Fibroblast of the conjunctiva (primary cell): ENCODE measurements at regions not wholly inside any gene's neighbourhood (a gene's known extent, or its start where the extent isn't known, plus 50 kb on each side); places are given as distances from the start of the nearest gene placed in this dataset.
"Not testable (repeated sequence)": the region's sequence is repeated elsewhere in the genome, so short reads cannot be mapped to it uniquely, and the experiment has no call there.

Experiments used
- DNase-seq: peaks from one replicate; pipeline ENCODE4 v3.0.0-alpha.2; 2010; ENCODE audit warnings: low read depth

DNA sequence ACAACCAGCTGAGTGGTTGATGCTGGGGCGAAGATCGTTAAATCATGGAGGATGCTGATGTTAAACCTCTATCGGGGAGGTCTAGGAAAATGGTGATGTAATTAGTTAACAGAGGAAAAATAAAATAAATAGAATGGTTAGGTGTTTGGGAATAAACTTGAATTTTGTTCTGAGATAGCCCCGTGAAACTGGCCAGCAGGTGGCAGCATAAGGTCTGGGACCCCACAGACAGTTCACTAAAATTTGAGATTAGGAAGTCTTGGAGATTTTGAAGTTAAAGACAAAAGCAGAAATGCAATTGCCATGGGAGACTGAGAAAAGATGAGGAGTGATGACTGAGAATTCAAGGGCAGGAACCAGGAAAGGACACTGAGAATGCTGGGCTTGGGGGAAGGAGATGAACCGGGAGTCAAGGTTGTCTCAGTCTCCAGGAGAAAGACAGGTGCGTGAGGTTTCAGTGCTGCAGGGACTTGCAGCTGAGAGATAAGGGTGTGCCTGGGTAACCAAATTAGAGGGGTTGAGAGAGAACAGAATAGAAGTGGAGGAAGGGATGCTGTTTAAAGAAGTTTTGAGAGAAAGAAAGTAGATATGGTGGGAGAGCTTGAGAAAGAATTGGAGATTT is 248.0 kb downstream of the ZNF92 start:
- not testable (repeated sequence) for DNase-seq

- not testable (repeated sequence) for DNase-seq
These were observed 241.6 kb upstream of the VKORC1L1 start for GRCh38 chr7:65631236-65631635.

DNA sequence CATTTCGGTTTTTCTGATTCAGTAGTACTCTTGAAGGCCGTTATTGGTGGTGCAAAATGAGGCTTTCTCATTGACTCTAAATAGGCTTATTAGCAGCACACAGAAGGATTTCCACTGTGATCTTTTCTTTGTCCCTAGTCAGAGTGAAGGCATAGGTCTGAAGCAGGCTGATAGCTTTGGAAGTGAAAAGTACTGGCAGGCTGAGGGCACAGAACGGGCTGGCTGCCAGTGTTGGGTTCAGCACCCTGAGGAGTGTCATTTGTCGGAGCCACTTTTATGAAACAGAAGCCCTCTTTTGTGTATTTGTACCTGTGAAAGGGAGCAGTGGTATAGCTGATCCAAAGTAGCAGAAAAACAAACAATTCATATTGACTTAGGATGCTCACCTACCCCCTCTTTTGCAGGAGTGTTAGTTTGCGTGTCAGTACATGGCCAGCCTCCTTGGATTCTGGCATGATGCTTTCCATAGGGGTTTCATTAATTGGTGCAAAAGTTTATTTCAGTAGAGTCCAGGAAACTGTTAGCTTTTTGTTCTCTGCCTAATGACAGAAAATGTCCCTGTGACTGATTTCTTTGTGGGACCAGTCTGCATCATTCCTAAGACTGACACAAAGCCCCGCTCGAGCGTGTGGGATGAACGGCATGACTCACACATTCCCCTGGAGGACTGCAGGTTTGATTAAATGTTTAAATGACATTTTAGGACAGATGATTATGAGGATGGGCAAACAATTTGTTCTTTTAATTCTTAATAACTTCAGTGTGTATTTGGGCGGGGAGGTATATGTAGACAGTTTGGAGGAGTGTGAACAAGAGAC is 239.1 kb upstream of the VKORC1L1 start:
- DNase-seq: not testable (repeated sequence)

GRCh38 chr7:65638918-65639317 is 234.0 kb upstream of the VKORC1L1 start:
- DNase-seq: not testable (repeated sequence)

GRCh38 chr7:65639717-65640116 is 233.2 kb upstream of the VKORC1L1 start:
- DNase-seq: not testable (repeated sequence)

- not testable (repeated sequence) for DNase-seq
These were observed 229.4 kb upstream of the VKORC1L1 start for GRCh38 chr7:65643498-65643897.

DNA sequence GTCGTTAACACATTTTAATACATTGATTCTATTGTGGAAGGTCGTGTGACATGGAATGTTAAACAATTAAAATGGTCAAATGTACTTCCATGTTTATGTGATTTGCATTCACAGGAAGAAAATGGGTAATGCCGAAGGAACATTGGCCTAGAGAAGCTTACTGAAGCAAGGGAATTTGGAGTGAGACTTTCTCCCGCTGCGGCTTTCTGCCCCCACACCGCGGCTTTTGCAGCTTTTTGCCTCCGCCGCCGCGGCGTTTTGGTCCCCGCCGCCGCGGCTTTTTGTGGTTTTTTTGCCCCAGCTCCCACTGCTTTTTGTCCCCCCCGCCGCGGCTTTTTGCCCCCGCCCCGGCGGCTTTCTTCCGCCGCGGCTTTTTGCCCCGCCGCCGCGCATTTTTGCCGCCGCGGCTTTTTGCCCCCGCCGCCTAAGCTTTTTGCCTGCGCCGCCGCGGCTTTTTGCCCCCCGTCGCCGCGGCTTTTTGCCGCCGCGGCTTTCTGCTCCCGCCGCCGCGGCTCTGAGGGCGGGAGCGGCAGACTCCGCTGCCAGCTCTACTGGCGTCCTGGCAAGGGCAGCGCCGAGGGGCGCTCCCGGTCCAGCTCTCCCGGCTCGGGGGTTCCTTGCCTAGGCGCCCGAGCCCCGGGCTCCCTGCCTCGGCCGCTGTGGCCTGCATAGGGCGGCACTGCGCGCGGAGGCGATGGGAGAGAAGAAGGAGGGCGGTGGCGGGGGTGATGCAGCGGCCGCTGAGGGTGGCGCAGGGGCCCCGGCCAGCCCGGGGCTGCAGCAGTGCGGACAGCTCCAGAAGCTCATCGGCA is 225.5 kb upstream of the VKORC1L1 start:
- DNase-seq: not testable (repeated sequence)

GRCh38 chr7:65651174-65651573 is 221.7 kb upstream of the VKORC1L1 start:
- not testable (repeated sequence) for DNase-seq

DNA sequence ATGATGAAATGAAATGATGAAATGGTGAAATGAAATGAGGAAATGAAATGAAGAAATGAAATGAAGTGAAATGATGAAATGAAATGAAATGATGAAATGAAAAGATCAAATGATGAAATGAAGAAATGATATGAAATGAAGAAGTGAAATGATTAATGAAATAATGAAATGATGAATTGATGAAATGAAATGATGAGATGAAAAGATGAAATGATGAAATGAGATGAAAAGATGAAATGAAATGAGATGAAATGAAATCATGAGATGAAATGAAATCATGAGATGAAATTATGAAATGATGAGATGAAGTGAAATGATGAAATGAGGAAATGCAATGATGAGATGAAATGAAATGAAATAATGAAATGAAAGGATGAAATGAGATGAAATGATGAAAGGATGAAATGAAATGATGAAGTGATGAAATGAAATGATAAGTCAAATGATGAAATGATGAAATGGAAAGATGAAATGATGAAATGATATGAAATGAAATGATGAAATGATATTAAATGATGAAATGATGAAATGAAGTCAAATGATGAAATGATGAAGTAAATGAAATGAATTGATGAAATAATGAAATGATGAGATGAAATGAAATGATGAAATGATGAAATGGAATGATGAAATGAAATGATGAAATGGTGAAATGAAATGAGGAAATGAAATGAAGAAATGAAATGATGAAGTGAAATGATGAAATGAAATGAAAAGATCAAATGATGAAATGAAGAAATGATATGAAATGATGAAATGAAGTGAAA is 220.9 kb upstream of the VKORC1L1 start:
- DNase-seq: not testable (repeated sequence)

DNA sequence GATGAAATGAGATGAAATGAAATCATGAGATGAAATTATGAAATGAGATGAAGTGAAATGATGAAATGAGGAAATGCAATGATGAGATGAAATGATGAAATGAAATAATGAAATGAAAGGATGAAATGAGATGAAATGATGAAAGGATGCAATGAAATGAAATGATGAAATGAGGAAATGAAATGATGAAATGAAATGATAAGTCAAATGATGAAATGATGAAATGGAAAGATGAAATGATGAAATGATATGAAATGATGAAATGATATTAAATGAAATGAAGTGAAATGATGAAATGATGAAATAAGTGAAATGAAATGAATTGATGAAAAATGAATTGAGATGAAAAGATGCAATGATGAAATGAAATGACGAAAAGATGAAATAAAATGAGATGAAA is 220.2 kb upstream of the VKORC1L1 start:
- DNase-seq: not testable (repeated sequence)

DNA sequence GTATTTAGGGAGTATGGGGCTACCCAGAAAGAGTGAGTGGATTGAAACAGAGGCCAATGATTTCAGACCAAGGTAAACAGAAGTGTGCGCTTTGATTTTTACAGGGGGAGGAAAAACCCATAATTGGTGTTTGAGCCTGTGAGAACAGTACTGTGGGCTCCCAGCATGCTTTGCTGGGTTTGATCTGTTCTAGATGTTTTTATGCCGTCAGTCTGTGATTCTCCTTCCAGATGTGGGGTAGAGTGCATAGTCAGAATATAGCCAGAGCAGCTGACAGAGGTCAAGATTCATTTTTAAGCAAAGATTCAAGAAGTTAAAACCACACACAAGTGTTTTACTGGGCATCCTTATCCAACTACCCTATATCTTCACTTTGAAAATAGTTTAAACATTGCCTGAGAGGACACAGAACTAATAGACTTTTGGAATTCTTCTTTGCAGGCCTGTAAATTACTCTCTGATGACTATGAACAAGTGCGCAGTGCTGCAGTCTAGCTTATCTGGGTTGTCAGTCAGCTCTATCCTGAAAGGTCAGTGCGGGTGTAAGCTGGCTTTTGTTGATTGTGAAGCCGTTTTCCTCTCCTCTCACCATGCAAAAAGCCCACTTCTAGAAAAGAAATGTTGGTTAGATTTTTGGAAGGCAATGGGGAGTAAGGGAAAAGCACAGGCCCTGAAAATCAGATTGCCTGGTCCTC is 216.2 kb upstream of the VKORC1L1 start:
- DNase-seq: not testable (repeated sequence)

DNA sequence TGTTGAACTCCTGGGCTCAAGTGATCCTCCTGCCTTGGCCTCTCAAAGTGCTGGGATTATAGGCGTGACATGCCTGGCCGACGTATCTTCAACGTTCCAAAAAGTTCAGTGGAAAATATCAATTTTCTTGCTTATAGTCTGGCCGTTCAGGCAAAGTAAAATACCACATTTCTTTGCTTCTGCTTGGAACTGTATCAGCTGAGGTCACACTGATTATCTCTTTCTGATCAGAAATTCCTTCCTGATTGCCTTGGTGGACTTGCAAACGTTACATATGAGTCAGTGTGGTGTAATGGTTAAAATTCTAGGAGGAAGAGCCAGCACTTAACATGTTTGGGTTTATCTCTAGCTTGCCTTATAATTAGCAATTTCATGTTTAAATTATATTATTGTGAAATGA is 189.5 kb upstream of the VKORC1L1 start:
- DNase-seq: not testable (repeated sequence)

DNA sequence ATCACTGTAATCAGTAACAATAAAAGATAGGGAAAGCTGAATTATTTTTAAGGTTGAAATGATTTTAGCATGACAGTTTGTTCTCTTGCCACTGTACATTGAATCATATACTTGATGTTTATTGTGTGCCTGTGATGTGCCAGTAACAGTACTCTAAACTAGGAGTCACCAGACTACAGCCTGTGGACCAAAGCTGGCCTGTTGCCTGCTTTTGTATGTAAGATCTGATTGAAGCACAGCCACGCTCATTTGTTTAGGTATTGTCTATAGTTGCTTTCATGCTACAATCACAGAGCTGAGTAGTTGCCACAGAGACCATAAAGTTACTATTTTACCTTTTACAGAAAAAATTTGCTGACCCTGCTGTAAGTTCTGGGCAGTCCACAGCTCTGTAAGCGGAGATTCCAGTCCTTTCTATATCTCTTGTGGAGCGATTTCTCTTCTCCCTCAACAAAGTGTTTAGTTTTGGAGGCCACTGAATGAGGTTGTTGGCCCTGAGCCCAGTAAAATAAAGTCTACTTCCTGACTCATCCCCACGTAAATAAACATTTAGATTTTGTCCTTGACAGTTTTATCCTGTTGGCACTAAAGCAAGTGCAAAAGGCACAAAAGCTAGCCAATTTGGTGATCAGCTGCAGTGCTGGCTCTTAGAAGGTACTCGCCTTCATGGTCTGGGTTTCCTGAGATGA is 173.7 kb upstream of the VKORC1L1 start:
- not testable (repeated sequence) for DNase-seq

- DNase-seq: not testable (repeated sequence)
These were observed 173.0 kb upstream of the VKORC1L1 start for GRCh38 chr7:65699715-65700356.

- not testable (repeated sequence) for DNase-seq
These were observed 153.6 kb upstream of the VKORC1L1 start for GRCh38 chr7:65719123-65719798.

GRCh38 chr7:65722361-65722792 is 150.5 kb upstream of the VKORC1L1 start:
- DNase-seq: no peak

GRCh38 chr7:65727182-65727581 is 145.7 kb upstream of the VKORC1L1 start:
- DNase-seq: not testable (repeated sequence)

GRCh38 chr7:65731129-65731528 is 141.7 kb upstream of the VKORC1L1 start:
- no peak for DNase-seq

DNA sequence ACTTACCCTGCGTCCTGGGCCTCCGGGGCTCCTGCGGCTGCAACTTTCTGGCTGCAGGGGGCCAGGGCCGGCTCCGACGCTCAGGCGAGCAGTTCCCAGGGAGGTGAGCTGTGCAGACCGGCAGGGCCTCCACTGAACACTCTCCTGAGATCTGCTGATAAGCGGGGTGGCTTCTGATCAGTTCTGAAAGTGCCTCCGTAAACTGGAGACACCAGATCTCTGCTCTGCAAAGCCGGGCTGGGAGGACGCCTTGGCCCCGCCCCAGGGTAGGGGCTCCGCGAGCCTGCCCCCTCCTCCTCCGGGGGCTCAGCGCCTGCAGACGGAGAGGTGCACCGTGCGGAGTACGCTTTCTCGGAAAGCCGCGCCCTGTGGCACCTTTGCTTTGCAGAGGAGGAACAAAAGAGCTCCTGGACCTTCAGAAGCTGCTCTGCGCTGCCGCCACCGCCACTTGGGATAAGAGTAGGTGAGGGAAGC is 141.3 kb upstream of the VKORC1L1 start:
- no peak for DNase-seq
